ENCODE measurements at regions not wholly inside any gene's neighbourhood (a gene's known extent, or its start where the extent isn't known, plus 50 kb on each side); places are given as distances from the start of the nearest gene placed in this dataset.

DNA sequence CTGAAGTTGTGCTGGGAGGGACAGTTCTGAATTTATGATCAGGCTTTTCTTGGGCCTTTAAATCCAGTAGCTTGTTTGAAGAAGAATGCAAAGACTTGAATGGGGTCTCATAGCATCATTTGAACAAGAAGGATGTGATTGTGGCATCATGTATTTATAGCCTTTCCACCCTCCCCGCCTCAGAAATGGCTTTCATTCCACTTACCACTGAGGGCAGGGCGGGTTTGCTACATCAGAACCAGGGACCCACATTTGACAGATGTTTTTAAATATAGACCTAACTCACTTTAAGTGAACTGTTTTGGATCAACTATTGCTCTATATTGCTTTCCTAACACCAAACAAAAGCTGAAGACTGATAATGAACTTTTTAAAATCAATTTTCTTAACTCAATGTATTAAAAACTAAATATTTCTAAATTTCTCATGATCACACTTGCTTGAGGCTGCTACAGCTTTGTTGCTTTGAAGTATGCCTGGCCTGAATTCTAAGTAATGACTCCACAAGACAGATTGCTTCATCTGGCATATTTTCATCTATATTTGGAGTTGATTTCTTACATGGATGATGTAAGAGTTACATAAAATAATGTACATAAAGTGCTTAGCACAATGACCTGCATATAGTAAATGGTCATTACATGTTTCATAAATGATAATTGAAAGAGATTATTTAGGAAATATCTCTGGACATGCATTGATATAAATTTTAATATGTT is 1552.9 kb upstream of the SLC39A10 start:
- H2AFZ ChIP-seq (ENCODE audit: low read depth, low read length) = no peak overlapping the region
- no peaks in the 10 kb centered on the region for H3K27me3 ChIP-seq (ENCODE audit: control insufficient read depth in 1 of 2, insufficient read depth in 1 of 2, low read length in 2 of 2)
- H3K9ac ChIP-seq (ENCODE audit: low read length) = no peak overlapping the region
- no peak overlapping the region for H2AK5ac ChIP-seq (ENCODE audit: low read length, severe bottlenecking)
- H3K27ac ChIP-seq (ENCODE audit: low read length, poor library complexity, severe bottlenecking) = no peak overlapping the region
- no peak overlapping the region for H2BK120ac ChIP-seq (ENCODE audit: low read depth, low read length)
- H2BK5ac ChIP-seq (ENCODE audit: low read depth, low read length, poor library complexity, severe bottlenecking) = no peak overlapping the region
- no peak overlapping the region for H4K8ac ChIP-seq (ENCODE audit: low read length)
- no peak overlapping the region for H4K91ac ChIP-seq (ENCODE audit: low read length)
- H3K4me2 ChIP-seq (ENCODE audit: low read length, poor library complexity, severe bottlenecking) = no peak overlapping the region
- H2BK12ac ChIP-seq (ENCODE audit: low read length in 2 of 2) = no peak overlapping the region
- no peaks in the 10 kb centered on the region for H3K4me1 ChIP-seq (ENCODE audit: control insufficient read depth, insufficient read depth, low read depth, low read length)
- H3K79me1 ChIP-seq (replicated peaks; ENCODE audit: low read length, poor library complexity, severe bottlenecking) = no peaks in the 10 kb centered on the region
- no peak overlapping the region for H2BK15ac ChIP-seq (ENCODE audit: low read depth, poor library complexity, severe bottlenecking)
- H3K4me3 ChIP-seq (ENCODE audit: insufficient read depth in 1 of 2, low read depth in 1 of 2, low read length in 2 of 2) = no peak overlapping the region
- H3K23ac ChIP-seq (ENCODE audit: low read length in 2 of 2) = no peak overlapping the region
- no peak overlapping the region for H3K18ac ChIP-seq (ENCODE audit: low read depth in 1 of 2, low read length in 2 of 2)
- no peak overlapping the region for H3K14ac ChIP-seq (ENCODE audit: low read length in 2 of 2)
- no peak overlapping the region for H3K4ac ChIP-seq (ENCODE audit: low read depth in 1 of 2, low read length in 2 of 2)
- DNase-seq = no peak
- no peaks in the 10 kb centered on the region for H3K9me3 ChIP-seq (ENCODE audit: control insufficient read depth, low read length)
- no peaks in the 10 kb centered on the region for H3K36me3 ChIP-seq (ENCODE audit: control insufficient read depth in 1 of 2, insufficient read depth in 2 of 2, low read depth in 1 of 2, low read length in 2 of 2)
- WGBS = 88% methylated on average over 2 of the region's 2 CpGs

DNA sequence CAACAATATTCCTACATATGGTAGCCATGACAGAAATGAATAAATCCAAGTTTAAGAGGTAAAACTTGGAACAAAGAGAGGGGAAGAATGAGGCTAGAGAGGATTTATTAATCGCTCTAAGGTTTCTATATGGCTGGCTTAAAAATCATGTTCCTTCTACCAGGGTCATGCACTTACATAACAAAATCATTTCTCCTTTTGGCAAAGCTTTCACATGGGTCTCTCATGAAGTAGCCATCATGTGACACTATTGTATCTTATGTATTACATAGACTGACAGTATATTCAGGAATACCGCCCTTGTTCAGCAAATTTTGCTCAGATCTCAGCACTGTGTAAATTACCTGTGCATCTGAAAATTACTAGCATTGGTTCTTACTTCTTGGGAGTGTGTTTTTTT is 1554.5 kb upstream of the SLC39A10 start:
- Histone ChIP-seq H3K36me3 (ENCODE audit: control insufficient read depth in 1 of 2, insufficient read depth in 2 of 2, low read depth in 1 of 2, low read length in 2 of 2) (no peaks in the 10 kb centered on the region), H3K27ac (ENCODE audit: low read length, poor library complexity, severe bottlenecking) (no peak overlapping the region), H2AK5ac (ENCODE audit: low read length, severe bottlenecking) (no peak overlapping the region), H3K4me2 (ENCODE audit: low read length, poor library complexity, severe bottlenecking) (no peak overlapping the region), H3K4me1 (ENCODE audit: control insufficient read depth, insufficient read depth, low read depth, low read length) (no peaks in the 10 kb centered on the region), H3K18ac (ENCODE audit: low read depth in 1 of 2, low read length in 2 of 2) (no peak overlapping the region), H4K91ac (ENCODE audit: low read length) (no peak overlapping the region), H3K9ac (ENCODE audit: low read length) (no peak overlapping the region), H2BK120ac (ENCODE audit: low read depth, low read length) (no peak overlapping the region), H3K27me3 (ENCODE audit: control insufficient read depth in 1 of 2, insufficient read depth in 1 of 2, low read length in 2 of 2) (no peaks in the 10 kb centered on the region), H3K14ac (ENCODE audit: low read length in 2 of 2) (no peak overlapping the region), H3K4me3 (ENCODE audit: insufficient read depth in 1 of 2, low read depth in 1 of 2, low read length in 2 of 2) (no peak overlapping the region), H3K4ac (ENCODE audit: low read depth in 1 of 2, low read length in 2 of 2) (no peak overlapping the region), H2BK12ac (ENCODE audit: low read length in 2 of 2) (no peak overlapping the region), H3K9me3 (ENCODE audit: control insufficient read depth, low read length) (no peaks in the 10 kb centered on the region), H4K8ac (ENCODE audit: low read length) (no peak overlapping the region), H2BK15ac (ENCODE audit: low read depth, poor library complexity, severe bottlenecking) (no peak overlapping the region), H2BK5ac (ENCODE audit: low read depth, low read length, poor library complexity, severe bottlenecking) (no peak overlapping the region), H3K79me1 (replicated peaks; ENCODE audit: low read length, poor library complexity, severe bottlenecking) (no peaks in the 10 kb centered on the region), H3K23ac (ENCODE audit: low read length in 2 of 2) (no peak overlapping the region), H2AFZ (ENCODE audit: low read depth, low read length) (no peak overlapping the region)
- 100% methylated on average over 1 of the region's 2 CpGs for WGBS
- no peak for DNase-seq

DNA sequence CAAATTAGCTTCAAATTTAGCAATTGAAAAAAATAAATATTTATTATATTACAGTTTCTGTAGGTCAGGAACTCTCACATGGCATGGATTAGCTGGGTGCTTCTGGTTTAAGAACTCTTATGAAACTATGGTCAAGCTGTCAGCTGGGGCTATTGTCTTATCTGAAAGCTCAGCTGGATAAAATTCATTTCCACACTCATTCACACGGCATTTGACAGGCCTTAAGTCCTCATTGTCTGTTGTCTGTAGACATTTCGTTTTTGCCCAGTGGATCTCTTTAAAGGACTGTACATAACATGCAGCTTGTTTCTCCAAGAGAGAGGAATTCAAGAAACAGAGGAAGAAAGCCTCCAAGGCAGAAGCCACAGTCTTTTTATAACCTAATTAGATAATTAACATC is 1556.8 kb upstream of the SLC39A10 start:
- 44% methylated on average over 2 of the region's 2 CpGs for WGBS
- Histone ChIP-seq H3K23ac (ENCODE audit: low read length in 2 of 2) (no peak overlapping the region), H3K27ac (ENCODE audit: low read length, poor library complexity, severe bottlenecking) (no peak overlapping the region), H3K4me3 (ENCODE audit: insufficient read depth in 1 of 2, low read depth in 1 of 2, low read length in 2 of 2) (no peak overlapping the region), H3K4me1 (ENCODE audit: control insufficient read depth, insufficient read depth, low read depth, low read length) (no peaks in the 10 kb centered on the region), H3K9ac (ENCODE audit: low read length) (no peak overlapping the region), H3K18ac (ENCODE audit: low read depth in 1 of 2, low read length in 2 of 2) (no peak overlapping the region), H3K9me3 (ENCODE audit: control insufficient read depth, low read length) (no peaks in the 10 kb centered on the region), H2BK120ac (ENCODE audit: low read depth, low read length) (no peak overlapping the region), H2AK5ac (ENCODE audit: low read length, severe bottlenecking) (no peak overlapping the region), H4K8ac (ENCODE audit: low read length) (no peak overlapping the region), H3K4ac (ENCODE audit: low read depth in 1 of 2, low read length in 2 of 2) (no peak overlapping the region), H4K91ac (ENCODE audit: low read length) (no peak overlapping the region), H3K4me2 (ENCODE audit: low read length, poor library complexity, severe bottlenecking) (no peak overlapping the region), H3K36me3 (ENCODE audit: control insufficient read depth in 1 of 2, insufficient read depth in 2 of 2, low read depth in 1 of 2, low read length in 2 of 2) (no peaks in the 10 kb centered on the region), H2BK12ac (ENCODE audit: low read length in 2 of 2) (no peak overlapping the region), H3K79me1 (replicated peaks; ENCODE audit: low read length, poor library complexity, severe bottlenecking) (no peaks in the 10 kb centered on the region), H2BK5ac (ENCODE audit: low read depth, low read length, poor library complexity, severe bottlenecking) (no peak overlapping the region), H3K14ac (ENCODE audit: low read length in 2 of 2) (no peak overlapping the region), H3K27me3 (ENCODE audit: control insufficient read depth in 1 of 2, insufficient read depth in 1 of 2, low read length in 2 of 2) (no peaks in the 10 kb centered on the region), H2BK15ac (ENCODE audit: low read depth, poor library complexity, severe bottlenecking) (no peak overlapping the region), H2AFZ (ENCODE audit: low read depth, low read length) (no peak overlapping the region)
- no peak for DNase-seq

DNA sequence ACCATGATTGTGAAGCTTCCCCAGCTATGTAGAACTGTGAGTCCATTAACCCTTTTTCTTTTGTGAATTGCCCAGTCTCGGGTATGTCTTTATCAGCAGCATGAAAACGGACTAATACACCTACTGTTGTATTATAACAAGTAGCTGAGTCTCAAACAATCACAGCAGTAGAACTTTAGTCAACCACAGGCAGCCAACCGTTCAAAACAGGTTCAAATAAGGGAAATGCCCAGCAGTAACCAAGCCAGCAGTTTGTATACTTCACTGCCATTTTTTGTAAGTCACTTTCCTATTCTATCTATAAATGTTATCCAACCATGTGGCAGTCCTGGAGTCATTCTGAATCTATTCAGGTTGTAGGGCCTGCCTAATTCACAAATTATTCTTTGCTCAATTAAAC is 1560.6 kb upstream of the SLC39A10 start:
- H2AFZ ChIP-seq (ENCODE audit: low read depth, low read length) = no peak overlapping the region
- H3K9ac ChIP-seq (ENCODE audit: low read length) = no peak overlapping the region
- H2BK15ac ChIP-seq (ENCODE audit: low read depth, poor library complexity, severe bottlenecking) = no peak overlapping the region
- no peak overlapping the region for H3K4me3 ChIP-seq (ENCODE audit: insufficient read depth in 1 of 2, low read depth in 1 of 2, low read length in 2 of 2)
- no peak overlapping the region for H2AK5ac ChIP-seq (ENCODE audit: low read length, severe bottlenecking)
- H3K4me2 ChIP-seq (ENCODE audit: low read length, poor library complexity, severe bottlenecking) = no peak overlapping the region
- H3K36me3 ChIP-seq (ENCODE audit: control insufficient read depth in 1 of 2, insufficient read depth in 2 of 2, low read depth in 1 of 2, low read length in 2 of 2) = no peaks in the 10 kb centered on the region
- no peak overlapping the region for H3K14ac ChIP-seq (ENCODE audit: low read length in 2 of 2)
- H3K4ac ChIP-seq (ENCODE audit: low read depth in 1 of 2, low read length in 2 of 2) = no peak overlapping the region
- H3K27ac ChIP-seq (ENCODE audit: low read length, poor library complexity, severe bottlenecking) = no peak overlapping the region
- H3K23ac ChIP-seq (ENCODE audit: low read length in 2 of 2) = no peak overlapping the region
- H4K91ac ChIP-seq (ENCODE audit: low read length) = no peak overlapping the region
- no peaks in the 10 kb centered on the region for H3K9me3 ChIP-seq (ENCODE audit: control insufficient read depth, low read length)
- no peaks in the 10 kb centered on the region for H3K27me3 ChIP-seq (ENCODE audit: control insufficient read depth in 1 of 2, insufficient read depth in 1 of 2, low read length in 2 of 2)
- H3K79me1 ChIP-seq (replicated peaks; ENCODE audit: low read length, poor library complexity, severe bottlenecking) = no peaks in the 10 kb centered on the region
- H2BK12ac ChIP-seq (ENCODE audit: low read length in 2 of 2) = no peak overlapping the region
- H3K18ac ChIP-seq (ENCODE audit: low read depth in 1 of 2, low read length in 2 of 2) = no peak overlapping the region
- DNase-seq = no peak
- no peak overlapping the region for H2BK5ac ChIP-seq (ENCODE audit: low read depth, low read length, poor library complexity, severe bottlenecking)
- 15% methylated on average over 3 of the region's 3 CpGs for WGBS
- no peak overlapping the region for H4K8ac ChIP-seq (ENCODE audit: low read length)
- H3K4me1 ChIP-seq (ENCODE audit: control insufficient read depth, insufficient read depth, low read depth, low read length) = no peaks in the 10 kb centered on the region
- no peak overlapping the region for H2BK120ac ChIP-seq (ENCODE audit: low read depth, low read length)
